ES-I3 (cell line): ENCODE measurements at regions not wholly inside any gene's neighbourhood (a gene's known extent, or its start where the extent isn't known, plus 50 kb on each side); places are given as distances from the start of the nearest gene placed in this dataset.

ENCODE experiments used
- H3K36me3 ChIP-seq: 2 replicates; pipeline ENCODE4 v1.6.1; 2013; ENCODE audit warnings: mild to moderate bottlenecking, low read length, control low read depth, moderate library complexity; ENCODE audit not compliant: insufficient read depth
- H3K4me1 ChIP-seq: 2 replicates; pipeline ENCODE4 v1.6.1; 2013; ENCODE audit warnings: mild to moderate bottlenecking, control low read depth, low read length; ENCODE audit not compliant: insufficient read depth
- H3K9ac ChIP-seq: 2 replicates; pipeline ENCODE4 v1.6.1; 2013; ENCODE audit warnings: low read depth, mild to moderate bottlenecking, low read length, moderate library complexity
- H3K9me3 ChIP-seq: 2 replicates; pipeline ENCODE4 v1.6.1; 2013; ENCODE audit warnings: mild to moderate bottlenecking, low read length, moderate library complexity; ENCODE audit not compliant: control insufficient read depth, insufficient read depth

- Histone ChIP-seq H3K9me3 (no peaks in the 10 kb centered on the region), H3K4me1 (no peaks in the 10 kb centered on the region), H3K36me3 (no peaks in the 10 kb centered on the region)
These were observed 475.9 kb upstream of the CCL2 start for GRCh38 chr17:33779234-33779591.

DNA sequence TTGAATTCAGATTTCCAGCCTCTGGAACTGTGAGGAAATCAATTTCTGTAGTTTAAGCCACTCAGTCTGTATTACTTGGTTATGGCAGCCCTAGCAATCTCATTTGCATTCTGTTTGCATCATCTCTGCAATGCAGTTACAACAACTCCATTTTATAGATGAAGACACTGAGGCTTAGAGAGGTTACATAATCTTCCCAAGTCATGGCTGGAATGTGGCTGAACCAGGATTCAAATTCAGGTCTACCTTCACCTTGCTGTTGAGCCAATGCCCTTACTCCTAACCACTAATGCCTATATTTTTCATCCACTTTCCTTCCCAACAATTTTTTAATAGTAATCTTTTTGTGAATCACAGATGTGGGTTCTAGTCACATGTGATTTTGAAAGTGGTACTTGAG, 469.8 kb upstream of the CCL2 start:
- H3K9ac ChIP-seq, result no peak overlapping the region
- H3K9me3 ChIP-seq, result no peaks in the 10 kb centered on the region
- H3K36me3 ChIP-seq, result no peaks in the 10 kb centered on the region
- no peaks in the 10 kb centered on the region for H3K4me1 ChIP-seq

More at GRCh38 chr17:33779234-33779591, 475.9 kb upstream of the CCL2 start:
- no peak overlapping the region for H3K9ac ChIP-seq

DNA sequence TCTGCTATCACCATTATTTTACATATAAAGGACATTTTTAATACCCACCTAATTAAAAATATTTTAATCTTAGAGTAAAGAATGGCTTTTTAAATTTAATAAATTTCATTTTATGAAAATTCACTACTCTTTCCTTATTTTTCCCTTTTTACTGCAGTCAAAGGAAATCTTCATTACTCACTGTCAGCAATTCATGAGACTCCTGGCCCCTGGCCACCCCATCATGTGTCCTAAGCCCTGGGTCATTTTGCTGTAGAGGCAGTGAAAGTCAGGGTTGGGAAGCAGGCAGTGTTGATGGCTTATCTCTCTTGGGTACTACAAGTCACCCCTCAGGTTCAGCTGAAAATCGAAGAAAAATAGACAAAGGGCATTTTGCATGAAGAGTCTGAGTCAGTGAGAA, 468.6 kb upstream of the CCL2 start:
- Histone ChIP-seq H3K9ac (no peak overlapping the region), H3K36me3 (no peaks in the 10 kb centered on the region), H3K9me3 (no peaks in the 10 kb centered on the region), H3K4me1 (no peaks in the 10 kb centered on the region)

- Histone ChIP-seq H3K9ac (no peak overlapping the region), H3K36me3 (no peaks in the 10 kb centered on the region), H3K4me1 (no peaks in the 10 kb centered on the region), H3K9me3 (no peaks in the 10 kb centered on the region)
These were observed 465.4 kb upstream of the CCL2 start for GRCh38 chr17:33789658-33790057.

- no peaks in the 10 kb centered on the region for H3K36me3 ChIP-seq
- no peaks in the 10 kb centered on the region for H3K4me1 ChIP-seq
- H3K9ac ChIP-seq, result no peak overlapping the region
- no peaks in the 10 kb centered on the region for H3K9me3 ChIP-seq
These were observed 457.9 kb upstream of the CCL2 start for GRCh38 chr17:33797181-33797580.

GRCh38 chr17:33798308-33798707, 456.8 kb upstream of the CCL2 start:
- Histone ChIP-seq H3K9me3 (no peaks in the 10 kb centered on the region), H3K36me3 (no peaks in the 10 kb centered on the region), H3K4me1 (no peaks in the 10 kb centered on the region), H3K9ac (no peak overlapping the region)

GRCh38 chr17:33802349-33803198, 452.5 kb upstream of the CCL2 start:
- no peaks in the 10 kb centered on the region for H3K4me1 ChIP-seq
- H3K36me3 ChIP-seq, result no peaks in the 10 kb centered on the region
- no peaks in the 10 kb centered on the region for H3K9me3 ChIP-seq
- H3K9ac ChIP-seq, result no peak overlapping the region

DNA sequence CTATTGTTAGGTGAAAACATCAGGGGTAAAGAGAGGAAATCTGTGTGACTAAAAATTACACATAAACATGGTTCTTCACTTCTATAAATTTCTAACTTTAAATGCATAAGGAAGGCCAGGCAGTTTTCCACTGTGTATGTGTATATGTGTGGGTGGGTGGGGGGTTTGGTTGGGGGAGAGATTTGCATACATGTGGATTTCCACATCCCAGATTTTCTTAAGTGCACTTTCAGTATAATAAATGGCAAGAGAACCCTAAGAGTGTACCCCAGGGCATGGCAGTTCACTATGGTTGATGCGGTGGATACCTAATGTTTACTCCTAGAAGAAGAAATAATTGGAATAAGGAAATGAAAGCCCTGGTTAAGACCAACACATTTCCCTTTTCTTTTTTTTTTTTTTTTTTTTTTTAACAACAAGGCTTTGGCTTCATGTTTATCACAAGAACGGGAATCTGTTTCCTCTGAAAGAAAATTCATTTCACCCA, 451.8 kb upstream of the CCL2 start:
- Histone ChIP-seq H3K4me1 (no peaks in the 10 kb centered on the region), H3K9ac (no peak overlapping the region), H3K9me3 (no peaks in the 10 kb centered on the region), H3K36me3 (no peaks in the 10 kb centered on the region)

DNA sequence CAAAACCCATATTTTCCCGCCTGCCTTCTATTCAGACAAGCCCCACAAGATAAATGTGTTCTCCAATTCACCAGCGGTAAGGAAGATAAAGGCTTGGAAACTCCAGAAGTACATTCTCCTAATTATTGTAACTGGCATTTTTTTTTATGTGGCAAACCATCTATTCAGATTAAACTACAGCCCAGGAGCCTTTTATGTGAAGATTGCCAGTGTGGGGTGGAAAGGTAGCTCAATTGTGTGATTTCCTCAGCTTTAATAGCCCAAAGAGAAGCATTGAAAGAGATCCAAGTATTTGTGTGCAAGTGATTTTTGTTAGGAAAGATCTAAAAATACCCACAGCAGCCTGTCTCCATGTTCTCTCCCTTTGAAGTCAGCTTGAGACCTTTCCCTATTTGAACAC, 451.4 kb upstream of the CCL2 start:
- H3K4me1 ChIP-seq, result no peaks in the 10 kb centered on the region
- H3K36me3 ChIP-seq, result no peaks in the 10 kb centered on the region
- H3K9ac ChIP-seq, result no peak overlapping the region
- H3K9me3 ChIP-seq, result no peaks in the 10 kb centered on the region

GRCh38 chr17:33804401-33804800, 450.7 kb upstream of the CCL2 start:
- H3K4me1 ChIP-seq, result no peaks in the 10 kb centered on the region

GRCh38 chr17:33806631-33807030, 448.5 kb upstream of the CCL2 start:
- H3K9me3 ChIP-seq, result no peaks in the 10 kb centered on the region

More at GRCh38 chr17:33804401-33804800, 450.7 kb upstream of the CCL2 start:
- Histone ChIP-seq H3K9ac (no peak overlapping the region), H3K9me3 (no peaks in the 10 kb centered on the region), H3K36me3 (no peaks in the 10 kb centered on the region)

GRCh38 chr17:33809748-33810147, 445.3 kb upstream of the CCL2 start:
- H3K4me1 ChIP-seq, result no peaks in the 10 kb centered on the region
- H3K36me3 ChIP-seq, result no peaks in the 10 kb centered on the region
- no peaks in the 10 kb centered on the region for H3K9me3 ChIP-seq
- H3K9ac ChIP-seq, result no peak overlapping the region

More at GRCh38 chr17:33806631-33807030, 448.5 kb upstream of the CCL2 start:
- Histone ChIP-seq H3K4me1 (no peaks in the 10 kb centered on the region), H3K9ac (no peak overlapping the region), H3K36me3 (no peaks in the 10 kb centered on the region)

GRCh38 chr17:33811004-33811760, 443.9 kb upstream of the CCL2 start:
- H3K9ac ChIP-seq, result no peak overlapping the region
- H3K4me1 ChIP-seq, result no peaks in the 10 kb centered on the region
- no peaks in the 10 kb centered on the region for H3K9me3 ChIP-seq
- no peaks in the 10 kb centered on the region for H3K36me3 ChIP-seq

GRCh38 chr17:33811984-33812577, 443.0 kb upstream of the CCL2 start:
- H3K9me3 ChIP-seq, result no peaks in the 10 kb centered on the region
- H3K4me1 ChIP-seq, result no peaks in the 10 kb centered on the region
- H3K9ac ChIP-seq, result no peak overlapping the region
- no peaks in the 10 kb centered on the region for H3K36me3 ChIP-seq
